HepG2 (cell line): ENCODE measurements at regions not wholly inside any gene's neighbourhood (a gene's known extent, or its start where the extent isn't known, plus 50 kb on each side); places are given as distances from the start of the nearest gene placed in this dataset.

Experiments
- ATAC-seq: fragments of 200-7000 bp; cut with Tn5 transposase; 3 replicates; pipeline ENCODE4 v1.9.1; 2020; ENCODE audit warnings: mild to moderate bottlenecking, moderate library complexity
- BruUV-seq: library from RNA; stranded (reverse); fragments of 400-500 nt; replicated peaks from 2 replicates; lab custom pipeline; 2021; lab: Mats Ljungman, UMichigan
- CTCF ChIA-PET: fragments of 300-600 bp; formaldehyde crosslinking; extraction: SDS; loops from one replicate; lab custom pipeline; 2021; ENCODE audit warnings: low total read pairs, inconsistent platforms, low intra/inter-chr PET ratio; lab: Yijun Ruan, JAX
- POLR2A ChIA-PET: fragments of 350-600 bp; sonication (Branson Sonifier 250); formaldehyde crosslinking; loops from one replicate; lab custom pipeline; 2020; ENCODE audit warnings: antibody characterized with exemption, inconsistent platforms; lab: Yijun Ruan, JAX
- DNase-seq: peaks from one replicate; pipeline ENCODE4 v3.0.0-alpha.2; 2015; ENCODE audit warnings: low spot score
- FAIRE-seq: peaks from 3 replicates; lab custom pipeline; 2011; peaks lifted over from hg19 to GRCh38; lab: Jason Lieb, UNC
- H2AFZ ChIP-seq: one replicate; pipeline ENCODE4 v1.6.1; 2011; ENCODE audit warnings: low read length, inconsistent platforms
- H3K27ac ChIP-seq: fragments of 300-600 bp; 3 replicates; pipeline ENCODE4 v1.8.0; 2011; ENCODE audit warnings: mixed run types, mild to moderate bottlenecking, mixed read lengths, low read length, inconsistent platforms; ENCODE audit not compliant: insufficient read depth; ENCODE audit errors: extremely low read length
- H3K27me3 ChIP-seq, 2 experiments: fragments of 200-600 bp in 1 of 2; 2 replicates in 1 of 2; 3 replicates in 1 of 2; pipeline versions ENCODE4 v1.6.0 to v1.8.0; 2011; ENCODE audit warnings: low read length in 2 of 2, mild to moderate bottlenecking in 2 of 2, moderate library complexity in 2 of 2, inconsistent platforms in 1 of 2; ENCODE audit not compliant: insufficient read depth in 2 of 2, control insufficient read depth in 1 of 2
- H3K36me3 ChIP-seq, 2 experiments: fragments of 200-600 bp in 1 of 2; replicated peaks in 1 of 2; 2 replicates in 1 of 2; 3 replicates in 1 of 2; pipeline versions ENCODE4 v1.5.1 to v1.8.0; 2011; ENCODE audit warnings: low read length in 2 of 2, inconsistent platforms in 1 of 2; ENCODE audit not compliant: insufficient read depth in 2 of 2, control insufficient read depth in 1 of 2
- H3K4me1 ChIP-seq: 2 replicates; pipeline ENCODE4 v1.5.1; 2012; ENCODE audit warnings: low read length, inconsistent platforms; ENCODE audit not compliant: insufficient read depth
- H3K4me2 ChIP-seq: 2 replicates; pipeline ENCODE4 v1.6.0; 2011; ENCODE audit warnings: low read depth, low read length, inconsistent platforms
- H3K4me3 ChIP-seq, 3 experiments: fragments of 200-600 bp in 1 of 3; sonication (generic), shearing (Covaris generic) in 1 of 3; replicated peaks in 1 of 3; 2 replicates each; pipeline ENCODE4 v1.5.1; 2011 to 2016; ENCODE audit warnings: low read length in 3 of 3, inconsistent platforms in 2 of 3, low read depth in 2 of 3, mild to moderate bottlenecking in 2 of 3, control low read depth in 1 of 3, mixed read lengths in 1 of 3; ENCODE audit not compliant: insufficient read depth in 1 of 3
- H3K79me2 ChIP-seq: one replicate; pipeline ENCODE4 v1.6.1; 2011; ENCODE audit warnings: low read length, inconsistent platforms; ENCODE audit not compliant: insufficient read depth
- H3K9ac ChIP-seq: 2 replicates; pipeline ENCODE4 v1.6.0; 2011; ENCODE audit warnings: mild to moderate bottlenecking, low read depth, low read length, inconsistent platforms; ENCODE audit not compliant: insufficient read depth
- H3K9me3 ChIP-seq: 2 replicates; pipeline ENCODE4 v1.5.1; 2012; ENCODE audit warnings: mild to moderate bottlenecking, low read length
- H4K20me1 ChIP-seq: 2 replicates; pipeline ENCODE4 v1.6.0; 2011; ENCODE audit warnings: inconsistent platforms, mild to moderate bottlenecking, low read length, moderate library complexity; ENCODE audit not compliant: insufficient read depth
- BRD4 ChIP-seq: sonication (generic); formaldehyde crosslinking; IDR thresholded peaks from 2 replicates; pipeline ENCODE4 v1.4.0; 2020; ENCODE audit warnings: missing genetic modification reagents
- MTF2 ChIP-seq: sonication (generic); formaldehyde crosslinking; IDR thresholded peaks from 2 replicates; pipeline ENCODE4 v1.5.0; 2020; ENCODE audit warnings: missing genetic modification reagents, borderline replicate concordance
- RFX3 ChIP-seq: IDR thresholded peaks from 2 replicates; pipeline ENCODE4 v1.6.1; 2016; ENCODE audit warnings: missing biosample characterization, missing genetic modification reagents
- RNF2 ChIP-seq: fragments of 450-650 bp; conservative IDR thresholded peaks from 2 replicates; pipeline ENCODE4 v1.6.1; 2016; ENCODE audit warnings: low read depth
- RXRA ChIP-seq: sonication (generic); formaldehyde crosslinking; IDR thresholded peaks from 2 replicates; pipeline ENCODE4 v1.5.1; 2020; ENCODE audit warnings: missing genetic modification reagents
- TFE3 ChIP-seq: IDR thresholded peaks from 2 replicates; pipeline ENCODE4 v1.6.1; 2016
- TOE1 ChIP-seq: sonication (generic); formaldehyde crosslinking; IDR thresholded peaks from 2 replicates; pipeline ENCODE4 v1.4.0; 2020; ENCODE audit warnings: mild to moderate bottlenecking, missing genetic modification reagents
- ZBTB7A ChIP-seq: sonication (generic); formaldehyde crosslinking; IDR thresholded peaks from 2 replicates; pipeline ENCODE4 v1.8.0; 2022; ENCODE audit warnings: mild to moderate bottlenecking, missing genetic modification reagents
- ZFAT ChIP-seq: sonication (generic); formaldehyde crosslinking; conservative IDR thresholded peaks from 2 replicates; pipeline ENCODE4 v1.8.1; 2023; ENCODE audit warnings: missing genetic modification reagents, inconsistent platforms
- ZFYVE20 ChIP-seq: sonication (generic); formaldehyde crosslinking; IDR thresholded peaks from 2 replicates; pipeline ENCODE4 v1.8.0; 2023; ENCODE audit warnings: low read depth, mild to moderate bottlenecking, moderate library complexity, missing genetic modification reagents, borderline replicate concordance
- ZKSCAN1 ChIP-seq: fragments of 150-350 bp; IDR thresholded peaks from 2 replicates; pipeline ENCODE4 v1.6.1; 2014; ENCODE audit warnings: low read length
- ZNF414 ChIP-seq: sonication (generic); formaldehyde crosslinking; IDR thresholded peaks from 2 replicates; pipeline ENCODE4 v1.5.0; 2020; ENCODE audit warnings: missing genetic modification reagents
- ZNF687 ChIP-seq: sonication (generic); formaldehyde crosslinking; IDR thresholded peaks from 2 replicates; pipeline ENCODE4 v1.5.1; 2020; ENCODE audit warnings: mild to moderate bottlenecking, missing genetic modification reagents, moderate library complexity
- WGBS: methylation state at CpG from one replicate; pipeline ENCODE4 v1.1.6; 2017; ENCODE audit warnings: low lambda C conversion rate; 5-methylcytosine and 5-hydroxymethylcytosine counted together
- in situ Hi-C: cut with HindIII; loops from 2 replicates; pipeline ENCODE4 v1.10.0; 2017; ENCODE audit warnings: low pct_unique_long_range_greater_than_20kb; ENCODE audit not compliant: extremely low pct_ligation_motif_present
- intact Hi-C: fragments of 100-400 bp; cut with micrococcal nuclease; formaldehyde crosslinking; loops from one replicate; pipeline ENCODE4 v1.10.0; 2022; ENCODE audit not compliant: unreplicated experiment

- peak; percentile 93 for TF ChIP-seq TFE3 (CRISPR knock-in tag)
Observed at GRCh38 chr17:83203073-83203471, 123.7 kb downstream of the METRNL start (continued).

- no peak overlapping the region for H3K27ac ChIP-seq
- peaks cover 5 to 42% of the 10 kb centered on the region in 2 experiments for H3K27me3 ChIP-seq
- no peak overlapping the region for H3K4me3 ChIP-seq
- BruUV-seq: no TSS peak
- no peaks in the 10 kb centered on the region for H3K9me3 ChIP-seq
- 85% methylated on average over 20 of the region's 20 CpGs for WGBS
- ATAC-seq: peak; percentile 6; the same call in 2 of the 3 replicates
- FAIRE-seq: no peak
- H3K9ac ChIP-seq: no peak overlapping the region
- DNase-seq: no peak
- peak overlapping the region; percentile 14; the same call in 1 of the 2 replicates for H3K4me2 ChIP-seq
- no peaks in the 10 kb centered on the region for H3K36me3 ChIP-seq
- in situ Hi-C loops (no loop called here), intact Hi-C loops (no loop called here)
- H3K4me1 ChIP-seq: peaks cover 15% of the 10 kb centered on the region
- no peaks in the 10 kb centered on the region for H3K79me2 ChIP-seq
- 0 out of 2 replicates have a peak, but pooled peaks have one; percentile 33 for TF ChIP-seq ZNF414 (CRISPR knock-in tag)
- TF ChIP-seq ZFAT (CRISPR knock-in tag): no peak
- TF ChIP-seq RFX3: no peak
- no peak for TF ChIP-seq ZFYVE20 (CRISPR knock-in tag)
- no peak for TF ChIP-seq ZKSCAN1
- peak; percentile 27; the same call in 1 of the 2 replicates for TF ChIP-seq ZNF687
- 0 out of 2 replicates have a peak, but pooled peaks have one; percentile 30 for TF ChIP-seq MTF2 (CRISPR knock-in tag)
- TF ChIP-seq RXRA: no peak
- TF ChIP-seq ZBTB7A (CRISPR knock-in tag): no peak
- no peak for TF ChIP-seq RNF2
- no peak for TF ChIP-seq TOE1 (CRISPR knock-in tag)
- no peak for TF ChIP-seq BRD4 (CRISPR knock-in tag)
- ChIA-PET POLR2A (interaction anchor here (0.8 to 1.0 kb wide), 2 partner anchors 52 to 124 kb away, joined by 3 to 4 read pairs; partner anchors contain the start of gene METRNL), CTCF (interaction anchor here (0.8 to 1.9 kb wide), 4 partner anchors 100 to 422 kb away, joined by 3 to 7 read pairs (median 4); no protein-coding TSS in a partner anchor)
- H2AFZ ChIP-seq: no peak overlapping the region
- no peaks in the 10 kb centered on the region for H4K20me1 ChIP-seq
Observed at GRCh38 chr17:83203472-83204221, 124.2 kb downstream of the METRNL start.
